Glutamatergic neuron (in vitro differentiated cells): ENCODE measurements at regions not wholly inside any gene's neighbourhood (a gene's known extent, or its start where the extent isn't known, plus 50 kb on each side); places are given as distances from the start of the nearest gene placed in this dataset.

ENCODE experiments used
- DNase-seq: peaks from one replicate; pipeline ENCODE4 v3.0.0; 2022
- H3K27ac Mint-ChIP-seq: one replicate; pipeline ENCODE4 v1.8.0; 2020; ENCODE audit warnings: mild to moderate bottlenecking, mixed read lengths, inconsistent platforms; ENCODE audit not compliant: unreplicated experiment
- H3K27me3 Mint-ChIP-seq: one replicate; pipeline ENCODE4 v1.8.0; 2020; ENCODE audit warnings: mild to moderate bottlenecking, moderate library complexity, mixed read lengths, inconsistent platforms; ENCODE audit not compliant: unreplicated experiment
- H3K36me3 Mint-ChIP-seq: one replicate; pipeline ENCODE4 v1.8.0; 2020; ENCODE audit warnings: mild to moderate bottlenecking, mixed read lengths, inconsistent platforms; ENCODE audit not compliant: unreplicated experiment
- H3K4me1 Mint-ChIP-seq: one replicate; pipeline ENCODE4 v1.8.0; 2020; ENCODE audit warnings: mild to moderate bottlenecking, low read depth, mixed read lengths, inconsistent platforms; ENCODE audit not compliant: unreplicated experiment
- H3K4me3 Mint-ChIP-seq: one replicate; pipeline ENCODE4 v1.8.0; 2020; ENCODE audit warnings: mild to moderate bottlenecking, mixed read lengths, inconsistent platforms; ENCODE audit not compliant: unreplicated experiment
- H3K9me3 Mint-ChIP-seq: one replicate; pipeline ENCODE4 v1.8.0; 2020; ENCODE audit warnings: mild to moderate bottlenecking, moderate library complexity, mixed read lengths, inconsistent platforms; ENCODE audit not compliant: unreplicated experiment
- CTCF ChIP-seq: fragments of 200-600 bp; sonication (generic); IDR thresholded peaks from one replicate; pipeline ENCODE4 v1.5.0; 2021; ENCODE audit not compliant: partially characterized antibody, unreplicated experiment

GRCh38 chr5:54741711-54742110 lies 224.2 kb downstream of the SNX18 start:
- no peak for TF ChIP-seq CTCF
- no peak for DNase-seq
- H3K27ac Mint-ChIP-seq: no peak overlapping the region
- no peak overlapping the region for H3K4me3 Mint-ChIP-seq
- peaks cover 2% of the 10 kb centered on the region for H3K9me3 Mint-ChIP-seq
- peaks cover 6% of the 10 kb centered on the region for H3K36me3 Mint-ChIP-seq
- H3K27me3 Mint-ChIP-seq: peaks cover 2% of the 10 kb centered on the region
- peaks cover 19% of the 10 kb centered on the region for H3K4me1 Mint-ChIP-seq

GRCh38 chr5:54740141-54740540 lies 222.6 kb downstream of the SNX18 start:
- TF ChIP-seq CTCF: no peak
- Mint-ChIP-seq H3K36me3 (peaks cover 6% of the 10 kb centered on the region), H3K27ac (no peak overlapping the region)

GRCh38 chr5:54739371-54739770 lies 221.8 kb downstream of the SNX18 start:
- no peak for DNase-seq
- H3K36me3 Mint-ChIP-seq: peaks cover 6% of the 10 kb centered on the region
- peaks cover 17% of the 10 kb centered on the region for H3K4me1 Mint-ChIP-seq
- no peak for TF ChIP-seq CTCF
- H3K4me3 Mint-ChIP-seq: no peak overlapping the region
- peaks cover 2% of the 10 kb centered on the region for H3K27me3 Mint-ChIP-seq
- no peak overlapping the region for H3K27ac Mint-ChIP-seq
- H3K9me3 Mint-ChIP-seq: peaks cover 2% of the 10 kb centered on the region

More at GRCh38 chr5:54740141-54740540, 222.6 kb downstream of the SNX18 start:
- Mint-ChIP-seq H3K27me3 (peaks cover 2% of the 10 kb centered on the region), H3K4me1 (peaks cover 19% of the 10 kb centered on the region), H3K4me3 (no peak overlapping the region), H3K9me3 (peaks cover 2% of the 10 kb centered on the region)
- DNase-seq: no peak

GRCh38 chr5:54738973-54739367 lies 221.4 kb downstream of the SNX18 start:
- DNase-seq: no peak
- no peak for TF ChIP-seq CTCF
- H3K36me3 Mint-ChIP-seq: peaks cover 6% of the 10 kb centered on the region
- peaks cover 2% of the 10 kb centered on the region for H3K9me3 Mint-ChIP-seq
- no peak overlapping the region for H3K27ac Mint-ChIP-seq
- peaks cover 2% of the 10 kb centered on the region for H3K27me3 Mint-ChIP-seq
- no peak overlapping the region for H3K4me3 Mint-ChIP-seq
- H3K4me1 Mint-ChIP-seq: peaks cover 16% of the 10 kb centered on the region

- H3K27me3 Mint-ChIP-seq: peaks cover 2% of the 10 kb centered on the region
- no peak for DNase-seq
- H3K36me3 Mint-ChIP-seq: peaks cover 6% of the 10 kb centered on the region
- H3K9me3 Mint-ChIP-seq: peaks cover 2% of the 10 kb centered on the region
- H3K4me3 Mint-ChIP-seq: no peak overlapping the region
- peaks cover 18% of the 10 kb centered on the region for H3K4me1 Mint-ChIP-seq
- H3K27ac Mint-ChIP-seq: no peak overlapping the region
- TF ChIP-seq CTCF: no peak
Observed at GRCh38 chr5:54738118-54738972, 220.8 kb downstream of the SNX18 start.
